ENCODE measurements at regions not wholly inside any gene's neighbourhood (a gene's known extent, or its start where the extent isn't known, plus 50 kb on each side); places are given as distances from the start of the nearest gene placed in this dataset.

DNA sequence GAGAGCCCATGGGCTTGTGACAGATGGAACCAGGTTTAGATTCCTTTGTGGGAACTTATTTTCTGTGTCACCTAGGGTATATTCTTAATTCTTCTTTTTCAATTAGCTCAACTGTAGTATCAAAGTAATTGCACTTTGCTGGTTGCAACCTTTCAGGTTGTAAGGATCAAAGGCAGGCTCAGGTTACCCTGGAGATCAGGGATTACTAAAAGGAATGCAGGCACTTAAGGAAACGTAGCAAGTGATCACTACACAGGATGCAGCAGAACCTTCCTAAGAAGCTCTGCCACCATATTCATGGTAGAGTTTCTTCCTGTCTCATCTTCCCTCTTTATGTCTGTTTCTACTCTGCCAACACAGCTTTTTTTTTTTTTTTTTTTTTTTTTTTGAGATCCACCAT, 133.2 kb upstream of the JAG1 start:
- H3K4me3 Mint-ChIP-seq: no peak overlapping the region
- no peak for DNase-seq
- H3K27ac Mint-ChIP-seq: no peak overlapping the region
- peaks cover 3% of the 10 kb centered on the region for H3K27me3 Mint-ChIP-seq
- no peaks in the 10 kb centered on the region for H3K9me3 Mint-ChIP-seq
- H3K36me3 Mint-ChIP-seq (ENCODE audit: low read depth): no peaks in the 10 kb centered on the region
- no peaks in the 10 kb centered on the region for H3K4me1 Mint-ChIP-seq (ENCODE audit: low read depth)

GRCh38 chr20:10812759-10813327, 139.0 kb upstream of the JAG1 start:
- no peaks in the 10 kb centered on the region for H3K36me3 Mint-ChIP-seq (ENCODE audit: low read depth)

DNA sequence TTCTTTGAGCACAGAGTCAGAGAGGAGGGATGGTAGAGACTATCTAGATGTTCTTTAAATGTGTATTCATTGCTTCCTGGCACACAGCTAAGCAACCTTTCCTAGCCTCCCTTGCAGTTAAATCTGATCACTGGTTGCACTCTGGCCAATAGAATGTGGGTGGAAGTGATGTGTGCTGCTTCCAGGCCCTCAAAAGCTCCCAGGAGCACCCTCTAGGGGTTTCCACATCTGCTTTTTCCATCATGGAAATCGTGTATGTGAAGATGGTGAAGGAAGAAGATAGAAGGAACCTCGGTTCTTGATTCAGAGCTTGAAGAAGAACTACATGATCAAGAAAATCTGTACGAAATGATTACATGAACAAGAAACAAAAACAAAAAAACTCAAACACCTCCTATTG, 149.8 kb upstream of the JAG1 start:
- H3K9me3 Mint-ChIP-seq: no peaks in the 10 kb centered on the region
- DNase-seq: no peak
- no peaks in the 10 kb centered on the region for H3K27me3 Mint-ChIP-seq
- H3K27ac Mint-ChIP-seq: no peak overlapping the region
- H3K4me1 Mint-ChIP-seq (ENCODE audit: low read depth): no peaks in the 10 kb centered on the region
- H3K4me3 Mint-ChIP-seq: no peak overlapping the region
- no peaks in the 10 kb centered on the region for H3K36me3 Mint-ChIP-seq (ENCODE audit: low read depth)

More at GRCh38 chr20:10812759-10813327, 139.0 kb upstream of the JAG1 start:
- no peaks in the 10 kb centered on the region for H3K4me1 Mint-ChIP-seq (ENCODE audit: low read depth)
- H3K9me3 Mint-ChIP-seq: no peaks in the 10 kb centered on the region
- DNase-seq: no peak
- H3K4me3 Mint-ChIP-seq: no peak overlapping the region
- H3K27ac Mint-ChIP-seq: no peak overlapping the region
- H3K27me3 Mint-ChIP-seq: no peaks in the 10 kb centered on the region

DNA sequence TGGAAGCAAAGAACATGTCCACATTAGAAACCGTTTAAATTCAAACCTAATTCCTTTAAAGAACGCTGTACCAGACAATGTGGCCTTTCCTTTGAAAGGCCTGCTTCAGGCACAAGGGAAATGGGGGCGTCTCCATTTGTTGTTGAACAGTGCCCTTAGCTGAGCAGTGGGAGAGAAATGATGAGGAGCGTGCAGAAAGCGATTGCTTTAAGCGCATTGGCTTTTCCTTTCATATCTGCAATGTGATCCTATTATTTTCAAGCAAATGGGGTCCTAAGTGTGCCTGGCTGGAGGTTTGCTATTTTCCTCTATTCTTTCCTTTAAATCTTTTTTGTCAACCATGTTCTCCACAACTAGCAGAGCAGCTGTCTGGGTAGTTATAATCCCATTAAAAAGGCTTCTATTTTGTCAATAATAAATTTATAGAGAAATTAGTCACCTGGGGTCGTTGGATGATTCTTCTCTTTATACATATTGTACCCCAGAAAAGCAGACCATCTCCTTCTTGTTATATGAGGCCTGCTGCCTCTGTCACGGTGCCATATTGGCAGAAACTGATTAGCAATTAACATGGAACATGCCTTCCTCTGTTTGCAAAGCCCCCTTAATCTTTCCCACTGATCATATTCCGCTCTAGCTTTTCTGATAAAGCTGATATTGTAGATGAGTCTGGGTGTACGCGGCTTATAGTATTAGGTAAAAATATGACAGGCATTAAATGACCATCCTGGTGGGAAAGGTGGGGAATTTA, 151.1 kb upstream of the JAG1 start:
- H3K27me3 Mint-ChIP-seq: no peaks in the 10 kb centered on the region
- no peak for DNase-seq
- no peak overlapping the region for H3K27ac Mint-ChIP-seq
- no peak overlapping the region for H3K4me3 Mint-ChIP-seq
- no peaks in the 10 kb centered on the region for H3K9me3 Mint-ChIP-seq
- H3K36me3 Mint-ChIP-seq (ENCODE audit: low read depth): no peaks in the 10 kb centered on the region
- H3K4me1 Mint-ChIP-seq (ENCODE audit: low read depth): no peaks in the 10 kb centered on the region

GRCh38 chr20:10826111-10826510, 152.3 kb upstream of the JAG1 start:
- no peaks in the 10 kb centered on the region for H3K4me1 Mint-ChIP-seq (ENCODE audit: low read depth)
- H3K36me3 Mint-ChIP-seq (ENCODE audit: low read depth): no peaks in the 10 kb centered on the region
- H3K4me3 Mint-ChIP-seq: no peak overlapping the region
- DNase-seq: no peak
- H3K9me3 Mint-ChIP-seq: no peaks in the 10 kb centered on the region
- no peaks in the 10 kb centered on the region for H3K27me3 Mint-ChIP-seq
- H3K27ac Mint-ChIP-seq: no peak overlapping the region

DNA sequence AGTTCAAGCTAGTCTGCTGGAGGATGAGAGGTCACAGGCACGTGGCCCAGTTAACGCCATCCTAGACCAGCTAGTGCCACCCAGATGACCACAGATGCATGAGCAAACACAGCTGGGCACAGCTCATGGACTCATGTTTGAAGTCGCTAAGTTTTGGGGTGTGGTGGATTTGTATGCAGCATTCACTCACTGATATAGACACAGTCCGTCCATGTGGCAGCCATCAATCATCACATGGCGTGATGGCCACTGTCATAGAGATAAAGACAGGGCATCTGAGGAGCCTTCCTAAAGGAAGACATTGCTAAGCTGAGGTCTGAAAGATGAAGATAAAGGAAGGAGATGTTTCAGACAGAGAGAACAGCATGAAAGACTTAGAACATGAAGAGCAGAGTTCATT, 154.4 kb upstream of the JAG1 start:
- Mint-ChIP-seq H3K36me3 (ENCODE audit: low read depth) (no peaks in the 10 kb centered on the region), H3K4me3 (no peak overlapping the region), H3K4me1 (ENCODE audit: low read depth) (no peaks in the 10 kb centered on the region), H3K9me3 (no peaks in the 10 kb centered on the region), H3K27me3 (no peaks in the 10 kb centered on the region), H3K27ac (no peak overlapping the region)
- no peak for DNase-seq

GRCh38 chr20:10832141-10832540, 158.3 kb upstream of the JAG1 start:
- H3K36me3 Mint-ChIP-seq (ENCODE audit: low read depth): no peaks in the 10 kb centered on the region
- H3K27me3 Mint-ChIP-seq: no peaks in the 10 kb centered on the region
- H3K4me1 Mint-ChIP-seq (ENCODE audit: low read depth): no peaks in the 10 kb centered on the region
- no peaks in the 10 kb centered on the region for H3K9me3 Mint-ChIP-seq
- H3K27ac Mint-ChIP-seq: no peak overlapping the region
- DNase-seq: no peak
- no peak overlapping the region for H3K4me3 Mint-ChIP-seq

GRCh38 chr20:10837901-10838300, 164.1 kb upstream of the JAG1 start:
- no peaks in the 10 kb centered on the region for H3K27me3 Mint-ChIP-seq
- no peak overlapping the region for H3K4me3 Mint-ChIP-seq
- no peaks in the 10 kb centered on the region for H3K36me3 Mint-ChIP-seq (ENCODE audit: low read depth)
- H3K27ac Mint-ChIP-seq: no peak overlapping the region
- H3K4me1 Mint-ChIP-seq (ENCODE audit: low read depth): no peaks in the 10 kb centered on the region
- DNase-seq: no peak
- H3K9me3 Mint-ChIP-seq: peaks cover 6% of the 10 kb centered on the region

DNA sequence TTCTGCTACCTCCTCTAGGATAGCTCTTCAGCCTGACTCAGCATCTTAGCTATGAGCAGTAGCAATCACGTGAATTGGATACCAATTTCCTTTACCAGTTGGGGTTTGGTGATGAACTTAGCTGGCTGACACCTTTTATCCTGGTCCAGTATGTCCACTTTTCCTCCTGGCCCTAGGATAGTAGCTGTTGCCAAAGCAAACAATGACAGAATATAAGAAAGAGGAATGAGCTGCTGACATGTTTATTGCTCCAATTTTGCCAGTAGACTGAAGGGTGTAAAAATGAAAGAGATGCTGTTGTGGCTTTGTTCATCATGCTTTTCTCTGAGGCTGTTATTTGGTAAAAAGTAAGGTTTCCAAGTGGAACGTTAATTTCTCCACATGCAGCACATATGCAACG, 168.3 kb upstream of the JAG1 start:
- DNase-seq: no peak
- H3K4me3 Mint-ChIP-seq: no peak overlapping the region
- peaks cover 6% of the 10 kb centered on the region for H3K9me3 Mint-ChIP-seq
- no peaks in the 10 kb centered on the region for H3K36me3 Mint-ChIP-seq (ENCODE audit: low read depth)
- no peaks in the 10 kb centered on the region for H3K4me1 Mint-ChIP-seq (ENCODE audit: low read depth)
- H3K27me3 Mint-ChIP-seq: no peaks in the 10 kb centered on the region
- H3K27ac Mint-ChIP-seq: no peak overlapping the region

- Mint-ChIP-seq H3K4me1 (ENCODE audit: low read depth) (no peaks in the 10 kb centered on the region), H3K9me3 (peaks cover 6% of the 10 kb centered on the region), H3K27ac (no peak overlapping the region), H3K36me3 (ENCODE audit: low read depth) (no peaks in the 10 kb centered on the region), H3K27me3 (no peaks in the 10 kb centered on the region), H3K4me3 (no peak overlapping the region)
- no peak for DNase-seq
Measured at GRCh38 chr20:10843146-10843711, 169.4 kb upstream of the JAG1 start.

DNA sequence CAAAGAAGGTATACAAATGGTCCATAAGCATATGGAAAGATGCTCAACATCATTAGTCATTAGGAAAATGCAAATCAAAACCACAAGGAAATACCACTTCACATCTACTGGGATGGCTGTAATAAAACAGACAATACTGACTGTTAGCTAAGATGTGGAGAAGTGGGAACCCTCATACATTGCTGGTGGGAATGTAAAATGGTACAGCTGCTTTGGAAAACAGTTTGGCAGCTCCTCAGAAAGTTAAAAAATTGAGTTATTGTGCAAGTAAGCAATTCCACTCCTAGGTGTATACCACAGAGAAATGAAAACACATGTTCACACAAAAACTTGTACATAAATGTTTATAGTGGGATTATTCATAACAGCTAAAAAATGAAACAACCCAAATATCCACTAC, 173.0 kb upstream of the JAG1 start:
- Mint-ChIP-seq H3K27me3 (no peaks in the 10 kb centered on the region), H3K36me3 (ENCODE audit: low read depth) (no peaks in the 10 kb centered on the region), H3K9me3 (peaks cover 4% of the 10 kb centered on the region), H3K4me1 (ENCODE audit: low read depth) (no peaks in the 10 kb centered on the region), H3K27ac (no peak overlapping the region), H3K4me3 (no peak overlapping the region)
- no peak for DNase-seq

- DNase-seq: no peak
- H3K27me3 Mint-ChIP-seq: no peaks in the 10 kb centered on the region
- no peaks in the 10 kb centered on the region for H3K4me1 Mint-ChIP-seq (ENCODE audit: low read depth)
Measured at GRCh38 chr20:10848810-10849370, 175.1 kb upstream of the JAG1 start.

DNA sequence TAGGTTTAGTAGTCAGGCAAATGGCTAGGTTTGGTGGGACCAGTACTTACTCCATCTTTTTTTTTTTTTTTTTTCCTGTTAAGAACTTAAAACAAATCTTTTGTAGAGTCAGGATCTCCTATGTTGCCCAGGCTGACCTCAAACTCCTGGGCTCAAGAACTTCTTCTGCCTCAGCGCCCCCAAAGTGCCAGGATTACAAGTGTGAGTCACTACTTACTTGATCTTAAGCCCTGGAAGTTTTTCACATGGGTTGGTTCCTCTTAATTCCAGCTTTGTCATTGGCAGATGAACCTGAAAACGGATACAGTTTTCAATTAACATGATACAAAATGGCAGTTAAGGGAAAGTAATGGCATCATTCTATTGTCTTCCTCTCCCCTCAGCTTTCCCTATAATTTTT, 179.4 kb upstream of the JAG1 start:
- Mint-ChIP-seq H3K9me3 (peaks cover 2% of the 10 kb centered on the region), H3K27ac (no peak overlapping the region), H3K4me1 (ENCODE audit: low read depth) (no peaks in the 10 kb centered on the region), H3K36me3 (ENCODE audit: low read depth) (no peaks in the 10 kb centered on the region), H3K4me3 (no peak overlapping the region), H3K27me3 (no peaks in the 10 kb centered on the region)
- no peak for DNase-seq

More at GRCh38 chr20:10848810-10849370, 175.1 kb upstream of the JAG1 start:
- Mint-ChIP-seq H3K9me3 (peaks cover 2% of the 10 kb centered on the region), H3K27ac (no peak overlapping the region), H3K4me3 (no peak overlapping the region), H3K36me3 (ENCODE audit: low read depth) (no peaks in the 10 kb centered on the region)

- no peaks in the 10 kb centered on the region for H3K27me3 Mint-ChIP-seq
- H3K4me3 Mint-ChIP-seq: no peak overlapping the region
- DNase-seq: no peak
- H3K27ac Mint-ChIP-seq: no peak overlapping the region
- H3K9me3 Mint-ChIP-seq: peaks cover 2% of the 10 kb centered on the region
- no peaks in the 10 kb centered on the region for H3K4me1 Mint-ChIP-seq (ENCODE audit: low read depth)
- H3K36me3 Mint-ChIP-seq (ENCODE audit: low read depth): no peaks in the 10 kb centered on the region
Measured at GRCh38 chr20:10853731-10854130, 179.9 kb upstream of the JAG1 start.

- Mint-ChIP-seq H3K4me1 (ENCODE audit: low read depth) (no peaks in the 10 kb centered on the region), H3K27ac (no peak overlapping the region), H3K27me3 (no peaks in the 10 kb centered on the region), H3K36me3 (ENCODE audit: low read depth) (no peaks in the 10 kb centered on the region), H3K9me3 (peaks cover 2% of the 10 kb centered on the region), H3K4me3 (no peak overlapping the region)
- no peak for DNase-seq
Measured at GRCh38 chr20:10854976-10855375, 181.2 kb upstream of the JAG1 start.
